Left hindlimb (tissue), 1 donor: ENCODE measurements at regions not wholly inside any gene's neighbourhood (a gene's known extent, or its start where the extent isn't known, plus 50 kb on each side); places are given as distances from the start of the nearest gene placed in this dataset.

Source experiments
- DNase-seq: peaks from one replicate; pipeline ENCODE4 v3.0.0-alpha.2; 2018

- DNase-seq: no peak
Measured at GRCh38 chr2:158006961-158007719, 94.5 kb upstream of the UPP2 start.

GRCh38 chr2:158004126-158004764 is 97.4 kb upstream of the UPP2 start:
- no peak for DNase-seq

GRCh38 chr2:158002079-158002478 is 99.6 kb upstream of the UPP2 start:
- no peak for DNase-seq

- no peak for DNase-seq
Measured at GRCh38 chr2:157996799-157997198, 104.9 kb upstream of the UPP2 start.

- no peak for DNase-seq
Measured at GRCh38 chr2:157995117-157995516, 106.6 kb upstream of the UPP2 start.

- DNase-seq: no peak
Measured at GRCh38 chr2:157991932-157992331, 109.7 kb upstream of the UPP2 start.

GRCh38 chr2:157990173-157990572 is 111.5 kb upstream of the UPP2 start:
- no peak for DNase-seq

- no peak for DNase-seq
Measured at GRCh38 chr2:157989227-157989626, 112.4 kb upstream of the UPP2 start.

GRCh38 chr2:157986761-157987160 is 110.6 kb upstream of the ACVR1 start:
- no peak for DNase-seq

GRCh38 chr2:157984866-157985265 is 108.7 kb upstream of the ACVR1 start:
- DNase-seq: no peak

- DNase-seq: no peak
Measured at GRCh38 chr2:157980020-157980419, 103.9 kb upstream of the ACVR1 start.

- DNase-seq: no peak
Measured at GRCh38 chr2:157971702-157972101, 95.6 kb upstream of the ACVR1 start.

GRCh38 chr2:157967856-157968255 is 91.7 kb upstream of the ACVR1 start:
- no peak for DNase-seq

- DNase-seq: no peak
Measured at GRCh38 chr2:157959249-157959648, 83.1 kb upstream of the ACVR1 start.

- no peak for DNase-seq
Measured at GRCh38 chr2:157957596-157957995, 81.5 kb upstream of the ACVR1 start.

GRCh38 chr2:157952558-157952957 is 76.4 kb upstream of the ACVR1 start:
- DNase-seq: no peak

GRCh38 chr2:157948856-157949255 is 72.7 kb upstream of the ACVR1 start:
- DNase-seq: no peak

GRCh38 chr2:157946919-157947557 is 70.9 kb upstream of the ACVR1 start:
- DNase-seq: no peak

GRCh38 chr2:157940024-157940423 is 63.9 kb upstream of the ACVR1 start:
- DNase-seq: no peak

GRCh38 chr2:157938556-157938955 is 62.4 kb upstream of the ACVR1 start:
- DNase-seq: no peak

GRCh38 chr2:157936406-157936805 is 60.3 kb upstream of the ACVR1 start:
- no peak for DNase-seq

- DNase-seq: no peak
Measured at GRCh38 chr2:157935378-157935906, 59.3 kb upstream of the ACVR1 start.

GRCh38 chr2:157934684-157935377 is 58.7 kb upstream of the ACVR1 start:
- DNase-seq: no peak
